ENCODE measurements at regions not wholly inside any gene's neighbourhood (a gene's known extent, or its start where the extent isn't known, plus 50 kb on each side); places are given as distances from the start of the nearest gene placed in this dataset.

GRCh38 chr2:134189009-134189720 lies 64.7 kb upstream of the MGAT5 start:
- no peak for TF ChIP-seq CTCF (conservative IDR thresholded peaks at IDR 0.05; ENCODE audit: low read depth in 2 of 2)
- no peak for TF ChIP-seq EZH2 (IDR thresholded peaks at IDR 0.05; ENCODE audit: low read depth, unreplicated experiment)
- TF ChIP-seq ZNF114 (CRISPR knock-in tag; IDR thresholded peaks at IDR 0.05), result no peak
- no peak for TF ChIP-seq EZH2phosphoT487 (IDR thresholded peaks at IDR 0.05; ENCODE audit: unreplicated experiment)
- TF ChIP-seq POLR2AphosphoS5 (IDR thresholded peaks at IDR 0.05; ENCODE audit: low read depth), result no peak
- TF ChIP-seq REST (IDR thresholded peaks at IDR 0.05; ENCODE audit: unreplicated experiment), result no peak
- no peak for TF ChIP-seq ETS1 (IDR thresholded peaks at IDR 0.05)
- no peak for TF ChIP-seq CREB1 (CRISPR knock-in tag; IDR thresholded peaks at IDR 0.05; ENCODE audit: low read depth)
- TF ChIP-seq NANOG (IDR thresholded peaks at IDR 0.05; ENCODE audit: borderline replicate concordance), result no peak
- no peak for TF ChIP-seq STAT1 (IDR thresholded peaks at IDR 0.05; ENCODE audit: unreplicated experiment)

Measured in GM23338 (cell line).